A549 (cell line): ENCODE measurements at regions not wholly inside any gene's neighbourhood (a gene's known extent, or its start where the extent isn't known, plus 50 kb on each side); places are given as distances from the start of the nearest gene placed in this dataset.

Source experiments
- CTCF ChIP-seq: fragments of >200 bp; sonication (Bioruptor Twin); formaldehyde crosslinking; IDR thresholded peaks from 3 replicates; pipeline ENCODE4 v1.5.1; 2016
- HOXA7 ChIP-seq: fragments of 250-450 bp; sonication (Bioruptor Pico); IDR thresholded peaks from 2 replicates; pipeline ENCODE4 v1.5.0; 2020; ENCODE audit warnings: mild to moderate bottlenecking, moderate library complexity
- POLR2A ChIP-seq: IDR thresholded peaks from 2 replicates; pipeline ENCODE4 v1.6.1; 2012; ENCODE audit warnings: mild to moderate bottlenecking, low read length
- SREBF2 ChIP-seq: fragments of 450-650 bp; IDR thresholded peaks from 2 replicates; pipeline ENCODE4 v1.6.1; 2014; ENCODE audit warnings: mild to moderate bottlenecking, moderate library complexity
- ZFP36 ChIP-seq: fragments of 450-650 bp; IDR thresholded peaks from 2 replicates; pipeline ENCODE4 v1.6.1; 2014; ENCODE audit warnings: borderline replicate concordance; ENCODE audit not compliant: partially characterized antibody
- TF ChIP-seq, protein P1 (sequence below): fragments of 200-600 bp; sonication (generic); IDR thresholded peaks from 2 replicates; pipeline ENCODE4 v1.6.1; 2016; ENCODE audit warnings: antibody characterized with exemption, mild to moderate bottlenecking, moderate library complexity
- TF ChIP-seq, protein P2 (sequence below): IDR thresholded peaks from 2 replicates; pipeline ENCODE4 v1.6.1; 2012

DNA sequence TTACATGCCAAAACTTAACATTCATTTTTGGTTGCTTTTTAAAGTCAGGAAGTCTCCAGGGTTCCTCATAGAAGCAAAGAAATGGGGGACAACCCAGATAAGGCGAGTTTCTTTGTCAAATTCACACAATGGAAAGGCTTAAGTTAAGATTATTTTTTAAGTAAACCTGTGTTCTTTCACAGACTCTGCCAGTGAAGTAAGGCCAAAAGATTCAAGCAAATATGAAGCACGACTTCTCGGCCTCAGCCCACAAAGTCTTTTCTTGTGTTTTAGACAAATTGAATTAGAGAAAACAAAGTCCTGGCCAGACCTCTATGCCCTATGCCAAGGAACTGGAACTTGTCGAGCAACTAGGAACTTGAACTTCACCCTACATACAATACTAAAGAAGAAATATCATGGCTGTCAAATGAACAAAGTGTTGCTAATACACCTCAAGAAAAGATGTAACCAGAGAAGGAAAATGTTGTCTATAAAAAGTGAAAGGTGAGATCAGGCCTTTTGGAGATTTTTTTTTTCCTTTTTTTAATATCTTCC is 540.0 kb upstream of the JARID2 start:
- TF ChIP-seq POLR2A (no peak), CTCF (no peak), ZFP36 (no peak), HOXA7 (CRISPR knock-in tag) (no peak), SREBF2 (no peak)
- TF ChIP-seq, protein P1, sequence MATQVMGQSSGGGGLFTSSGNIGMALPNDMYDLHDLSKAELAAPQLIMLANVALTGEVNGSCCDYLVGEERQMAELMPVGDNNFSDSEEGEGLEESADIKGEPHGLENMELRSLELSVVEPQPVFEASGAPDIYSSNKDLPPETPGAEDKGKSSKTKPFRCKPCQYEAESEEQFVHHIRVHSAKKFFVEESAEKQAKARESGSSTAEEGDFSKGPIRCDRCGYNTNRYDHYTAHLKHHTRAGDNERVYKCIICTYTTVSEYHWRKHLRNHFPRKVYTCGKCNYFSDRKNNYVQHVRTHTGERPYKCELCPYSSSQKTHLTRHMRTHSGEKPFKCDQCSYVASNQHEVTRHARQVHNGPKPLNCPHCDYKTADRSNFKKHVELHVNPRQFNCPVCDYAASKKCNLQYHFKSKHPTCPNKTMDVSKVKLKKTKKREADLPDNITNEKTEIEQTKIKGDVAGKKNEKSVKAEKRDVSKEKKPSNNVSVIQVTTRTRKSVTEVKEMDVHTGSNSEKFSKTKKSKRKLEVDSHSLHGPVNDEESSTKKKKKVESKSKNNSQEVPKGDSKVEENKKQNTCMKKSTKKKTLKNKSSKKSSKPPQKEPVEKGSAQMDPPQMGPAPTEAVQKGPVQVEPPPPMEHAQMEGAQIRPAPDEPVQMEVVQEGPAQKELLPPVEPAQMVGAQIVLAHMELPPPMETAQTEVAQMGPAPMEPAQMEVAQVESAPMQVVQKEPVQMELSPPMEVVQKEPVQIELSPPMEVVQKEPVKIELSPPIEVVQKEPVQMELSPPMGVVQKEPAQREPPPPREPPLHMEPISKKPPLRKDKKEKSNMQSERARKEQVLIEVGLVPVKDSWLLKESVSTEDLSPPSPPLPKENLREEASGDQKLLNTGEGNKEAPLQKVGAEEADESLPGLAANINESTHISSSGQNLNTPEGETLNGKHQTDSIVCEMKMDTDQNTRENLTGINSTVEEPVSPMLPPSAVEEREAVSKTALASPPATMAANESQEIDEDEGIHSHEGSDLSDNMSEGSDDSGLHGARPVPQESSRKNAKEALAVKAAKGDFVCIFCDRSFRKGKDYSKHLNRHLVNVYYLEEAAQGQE: no peak
- TF ChIP-seq, protein P2, sequence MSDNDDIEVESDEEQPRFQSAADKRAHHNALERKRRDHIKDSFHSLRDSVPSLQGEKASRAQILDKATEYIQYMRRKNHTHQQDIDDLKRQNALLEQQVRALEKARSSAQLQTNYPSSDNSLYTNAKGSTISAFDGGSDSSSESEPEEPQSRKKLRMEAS: no peak
